NB4 (cell line): ENCODE measurements at regions not wholly inside any gene's neighbourhood (a gene's known extent, or its start where the extent isn't known, plus 50 kb on each side); places are given as distances from the start of the nearest gene placed in this dataset.

Experiments used
- CTCF ChIP-seq: IDR thresholded peaks from one replicate; pipeline ENCODE4 v1.5.1; 2012; ENCODE audit warnings: low read depth, low read length
- MAX ChIP-seq: IDR thresholded peaks from 2 replicates; pipeline ENCODE4 v1.6.1; 2011; ENCODE audit warnings: low read depth, low read length

GRCh38 chr4:156313497-156313896, 359.8 kb upstream of the CTSO start:
- TF ChIP-seq CTCF (no peak), MAX (no peak)
